ENCODE measurements at regions not wholly inside any gene's neighbourhood (a gene's known extent, or its start where the extent isn't known, plus 50 kb on each side); places are given as distances from the start of the nearest gene placed in this dataset.
"Not testable (repeated sequence)": the region's sequence is repeated elsewhere in the genome, so short reads cannot be mapped to it uniquely, and the experiment has no call there.

GRCh38 chr3:28615971-28616370, 267.3 kb upstream of the AZI2 start:
- H3K4me3 ChIP-seq (ENCODE audit: low read length): no peak overlapping the region
- no peaks in the 10 kb centered on the region for H3K4me1 ChIP-seq (ENCODE audit: insufficient read depth, low read length)
- H3K9me3 ChIP-seq (ENCODE audit: low read depth, low read length): no peaks in the 10 kb centered on the region
- no peaks in the 10 kb centered on the region for H3K27me3 ChIP-seq (ENCODE audit: insufficient read depth, low read length)

GRCh38 chr3:28617821-28618220, 269.2 kb upstream of the AZI2 start:
- H3K27me3 ChIP-seq (ENCODE audit: insufficient read depth, low read length): no peaks in the 10 kb centered on the region
- H3K4me1 ChIP-seq (ENCODE audit: insufficient read depth, low read length): no peaks in the 10 kb centered on the region
- no peak overlapping the region for H3K4me3 ChIP-seq (ENCODE audit: low read length)
- H3K9me3 ChIP-seq (ENCODE audit: low read depth, low read length): no peaks in the 10 kb centered on the region

DNA sequence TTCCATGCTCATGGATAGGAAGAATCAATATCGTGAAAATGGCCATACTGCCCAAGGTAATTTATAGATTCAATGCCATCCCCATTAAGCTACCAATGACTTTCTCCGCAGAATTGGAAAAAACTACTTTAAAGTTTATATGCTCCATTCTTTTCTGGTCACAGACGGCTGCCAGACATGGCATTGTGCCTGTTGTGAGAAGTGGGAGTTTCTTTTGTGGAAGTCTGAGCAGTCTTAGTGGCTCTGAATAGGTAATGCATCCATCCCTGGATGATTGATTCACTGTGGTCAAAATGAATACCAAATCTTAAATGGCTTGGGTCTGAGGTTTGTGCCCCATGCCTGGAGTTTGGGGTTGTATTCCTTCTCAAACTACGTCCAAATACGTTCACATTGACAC, 274.5 kb upstream of the AZI2 start:
- Histone ChIP-seq H3K9me3 (ENCODE audit: low read depth, low read length) (no peaks in the 10 kb centered on the region), H3K4me1 (ENCODE audit: insufficient read depth, low read length) (no peaks in the 10 kb centered on the region), H3K27me3 (ENCODE audit: insufficient read depth, low read length) (no peaks in the 10 kb centered on the region), H3K4me3 (ENCODE audit: low read length) (no peak overlapping the region)

DNA sequence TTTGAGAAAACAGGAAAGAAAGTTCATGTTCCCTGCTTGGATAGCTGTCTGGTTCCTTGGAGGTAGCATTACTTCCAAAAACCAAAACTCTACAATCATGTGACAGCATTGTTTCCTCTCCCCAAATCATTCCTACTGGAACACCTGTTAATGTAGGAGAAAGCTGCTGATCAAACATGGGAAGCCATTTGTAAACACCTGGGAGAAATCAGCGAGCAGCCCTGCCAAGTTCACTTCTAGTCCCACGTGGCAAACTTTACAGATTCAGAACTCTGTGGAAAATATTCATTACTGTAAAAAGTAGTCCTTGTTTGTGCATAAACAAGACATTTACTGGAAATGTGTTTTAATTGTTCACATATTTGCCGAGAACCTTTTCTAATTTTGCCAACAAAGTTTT, 275.5 kb upstream of the AZI2 start:
- Histone ChIP-seq H3K4me3 (ENCODE audit: low read length) (no peak overlapping the region), H3K9me3 (ENCODE audit: low read depth, low read length) (no peaks in the 10 kb centered on the region), H3K4me1 (ENCODE audit: insufficient read depth, low read length) (no peaks in the 10 kb centered on the region), H3K27me3 (ENCODE audit: insufficient read depth, low read length) (no peaks in the 10 kb centered on the region)

DNA sequence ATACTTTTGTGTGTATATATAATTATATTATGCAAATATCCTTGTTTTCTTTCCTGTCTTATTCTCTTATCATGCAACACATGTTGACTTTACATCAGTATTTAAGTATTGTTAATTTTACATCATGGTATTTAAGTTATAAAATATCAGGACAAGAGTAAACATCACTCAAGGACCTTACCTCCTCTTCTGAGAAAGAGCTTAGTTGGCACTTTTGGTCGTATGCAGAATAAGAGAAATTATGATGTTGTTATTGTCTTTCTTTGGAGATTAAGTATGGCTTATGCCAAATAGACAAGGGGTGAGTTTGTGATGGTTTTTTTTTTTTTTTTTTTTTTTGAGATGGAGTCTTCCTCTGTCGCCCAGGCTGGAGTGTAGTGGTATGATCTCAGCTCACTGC, 279.2 kb upstream of the AZI2 start:
- not testable (repeated sequence) for H3K4me3 ChIP-seq (ENCODE audit: low read length); H3K9me3 ChIP-seq (ENCODE audit: low read depth, low read length); H3K27me3 ChIP-seq (ENCODE audit: insufficient read depth, low read length); H3K4me1 ChIP-seq (ENCODE audit: insufficient read depth, low read length)

DNA sequence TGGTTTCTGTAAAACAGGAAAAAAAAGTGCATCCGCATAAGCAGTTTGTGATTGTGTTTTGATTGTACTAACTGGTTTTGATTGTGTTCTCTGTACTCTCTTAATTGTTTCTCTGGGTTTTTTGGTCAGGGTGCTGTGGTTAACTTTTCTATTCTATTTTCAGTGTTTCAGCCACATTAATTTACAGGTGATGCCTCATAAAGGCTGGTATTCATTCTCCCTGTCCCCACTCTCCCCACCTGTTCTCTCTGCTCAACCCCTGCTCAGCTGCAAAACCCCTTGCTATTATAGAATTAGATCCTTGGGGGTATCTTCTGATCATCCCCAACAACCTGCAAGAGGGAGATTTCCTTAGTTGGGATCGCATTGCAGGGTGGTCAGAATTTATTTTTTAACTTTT, 285.4 kb upstream of the AZI2 start:
- Histone ChIP-seq H3K27me3 (ENCODE audit: insufficient read depth, low read length) (no peaks in the 10 kb centered on the region), H3K9me3 (ENCODE audit: low read depth, low read length) (no peaks in the 10 kb centered on the region), H3K4me1 (ENCODE audit: insufficient read depth, low read length) (no peaks in the 10 kb centered on the region), H3K4me3 (ENCODE audit: low read length) (no peak overlapping the region)

DNA sequence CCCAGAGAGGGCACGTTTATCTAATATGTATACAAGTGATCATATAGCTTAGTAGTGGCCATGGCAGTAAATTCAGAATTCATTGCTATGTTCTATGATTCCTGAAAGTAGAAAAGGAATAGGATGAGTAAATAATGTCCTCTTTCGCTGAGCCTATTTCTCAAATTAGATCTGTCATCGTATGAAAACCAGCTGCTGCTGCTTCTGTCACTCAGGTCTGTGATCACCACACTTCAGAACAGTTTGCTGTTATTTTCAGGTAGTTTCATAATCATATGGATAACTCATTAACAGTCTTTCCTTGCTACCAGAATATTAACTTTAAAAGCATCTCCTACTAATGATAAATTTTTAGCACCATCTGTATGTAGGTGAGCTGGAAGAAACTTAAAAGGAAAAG, 289.1 kb upstream of the AZI2 start:
- H3K4me1 ChIP-seq (ENCODE audit: insufficient read depth, low read length): no peaks in the 10 kb centered on the region
- H3K9me3 ChIP-seq (ENCODE audit: low read depth, low read length): no peaks in the 10 kb centered on the region
- H3K4me3 ChIP-seq (ENCODE audit: low read length): no peak overlapping the region

DNA sequence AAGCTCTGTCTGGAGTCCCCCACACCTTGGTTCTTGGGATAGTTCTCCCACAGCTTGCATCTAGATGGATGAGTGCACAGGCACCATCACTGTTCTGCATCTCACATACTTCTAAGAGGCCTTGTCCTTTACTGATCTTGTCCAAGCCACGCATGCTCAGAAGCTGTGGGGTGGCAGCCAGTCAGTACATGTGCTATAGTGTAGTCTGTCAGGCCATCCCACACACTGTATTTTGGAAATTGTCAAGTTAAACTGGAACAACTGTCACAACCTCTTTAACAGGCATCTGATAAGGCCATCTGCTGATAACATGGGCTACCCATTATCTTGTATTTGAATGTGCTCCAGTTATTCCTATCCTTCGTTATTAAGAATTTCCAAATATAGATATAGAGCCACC, 296.5 kb upstream of the AZI2 start:
- Histone ChIP-seq H3K4me3 (ENCODE audit: low read length) (no peak overlapping the region), H3K4me1 (ENCODE audit: insufficient read depth, low read length) (no peaks in the 10 kb centered on the region), H3K9me3 (ENCODE audit: low read depth, low read length) (no peaks in the 10 kb centered on the region), H3K27me3 (ENCODE audit: insufficient read depth, low read length) (no peaks in the 10 kb centered on the region)

More for the DNA sequence above, 289.1 kb upstream of the AZI2 start:
- no peaks in the 10 kb centered on the region for H3K27me3 ChIP-seq (ENCODE audit: insufficient read depth, low read length)

DNA sequence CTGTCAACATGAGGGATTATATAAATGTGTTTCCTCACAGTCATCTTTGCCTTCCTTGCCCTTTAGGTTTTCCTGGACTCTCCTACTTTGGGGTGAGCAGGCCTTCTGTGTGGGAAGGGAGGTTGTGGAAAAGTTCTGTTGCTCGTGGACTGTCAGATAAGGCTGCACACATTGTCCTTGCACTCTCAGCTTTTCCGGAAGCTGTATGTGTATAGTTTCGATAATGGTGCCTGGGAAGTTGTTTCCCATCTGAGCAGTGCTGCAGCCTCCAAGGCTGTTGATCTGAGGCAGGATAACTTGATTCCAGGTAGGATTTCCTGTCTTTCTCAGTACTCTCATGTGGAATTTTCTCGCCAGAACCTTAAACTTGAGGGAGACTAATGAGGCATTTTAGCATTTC, 297.8 kb upstream of the AZI2 start:
- Histone ChIP-seq H3K27me3 (ENCODE audit: insufficient read depth, low read length) (no peaks in the 10 kb centered on the region), H3K9me3 (ENCODE audit: low read depth, low read length) (no peaks in the 10 kb centered on the region), H3K4me1 (ENCODE audit: insufficient read depth, low read length) (no peaks in the 10 kb centered on the region), H3K4me3 (ENCODE audit: low read length) (no peak overlapping the region)

GRCh38 chr3:28649266-28649665, 300.6 kb upstream of the AZI2 start:
- H3K9me3 ChIP-seq (ENCODE audit: low read depth, low read length): no peaks in the 10 kb centered on the region
- no peaks in the 10 kb centered on the region for H3K27me3 ChIP-seq (ENCODE audit: insufficient read depth, low read length)

DNA sequence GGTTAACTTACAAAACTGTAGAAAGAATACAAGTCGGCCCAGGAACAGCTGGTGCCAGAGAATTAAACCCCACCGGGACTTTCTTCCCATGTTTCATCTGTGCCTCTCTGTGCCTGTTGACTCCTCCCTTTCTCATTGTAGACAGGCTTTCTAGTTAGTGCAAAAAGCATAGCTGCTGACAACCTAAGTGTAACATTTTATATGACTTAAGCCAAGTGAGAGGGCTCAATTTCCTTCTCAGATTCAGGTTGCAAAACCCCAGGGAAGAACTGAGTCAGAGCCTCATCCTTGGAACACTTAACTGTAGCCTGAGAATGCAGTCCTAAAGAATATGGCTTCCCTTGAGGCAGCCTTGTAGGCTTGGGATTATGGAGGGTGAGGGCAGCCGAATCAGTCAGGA, 302.5 kb upstream of the AZI2 start:
- Histone ChIP-seq H3K4me1 (ENCODE audit: insufficient read depth, low read length) (no peaks in the 10 kb centered on the region), H3K27me3 (ENCODE audit: insufficient read depth, low read length) (no peaks in the 10 kb centered on the region), H3K4me3 (ENCODE audit: low read length) (no peak overlapping the region), H3K9me3 (ENCODE audit: low read depth, low read length) (no peaks in the 10 kb centered on the region)

More at GRCh38 chr3:28649266-28649665, 300.6 kb upstream of the AZI2 start:
- Histone ChIP-seq H3K4me3 (ENCODE audit: low read length) (no peak overlapping the region), H3K4me1 (ENCODE audit: insufficient read depth, low read length) (no peaks in the 10 kb centered on the region)

DNA sequence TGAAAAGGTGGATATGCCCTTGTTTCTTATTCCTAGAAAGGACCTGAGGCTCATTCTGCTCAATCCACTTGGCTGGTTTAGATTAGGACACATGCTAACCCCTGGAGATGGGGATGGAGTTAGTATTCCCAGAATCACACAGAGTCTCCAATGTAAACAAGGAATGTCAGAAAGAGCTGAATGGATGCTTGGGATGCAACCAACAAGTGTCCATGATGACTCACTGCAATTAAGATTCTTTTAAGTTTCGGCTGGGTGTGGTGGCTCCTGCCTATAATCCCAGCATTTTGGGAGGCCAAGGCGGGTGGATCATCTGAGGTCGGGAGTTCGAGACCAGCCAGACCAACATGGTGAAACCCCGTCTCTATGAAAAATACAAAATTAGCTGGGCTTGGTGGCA, 315.5 kb upstream of the AZI2 start:
- Histone ChIP-seq H3K4me3 (ENCODE audit: low read length) (no peak overlapping the region), H3K4me1 (ENCODE audit: insufficient read depth, low read length) (no peaks in the 10 kb centered on the region), H3K9me3 (ENCODE audit: low read depth, low read length) (no peaks in the 10 kb centered on the region), H3K27me3 (ENCODE audit: insufficient read depth, low read length) (no peaks in the 10 kb centered on the region)

DNA sequence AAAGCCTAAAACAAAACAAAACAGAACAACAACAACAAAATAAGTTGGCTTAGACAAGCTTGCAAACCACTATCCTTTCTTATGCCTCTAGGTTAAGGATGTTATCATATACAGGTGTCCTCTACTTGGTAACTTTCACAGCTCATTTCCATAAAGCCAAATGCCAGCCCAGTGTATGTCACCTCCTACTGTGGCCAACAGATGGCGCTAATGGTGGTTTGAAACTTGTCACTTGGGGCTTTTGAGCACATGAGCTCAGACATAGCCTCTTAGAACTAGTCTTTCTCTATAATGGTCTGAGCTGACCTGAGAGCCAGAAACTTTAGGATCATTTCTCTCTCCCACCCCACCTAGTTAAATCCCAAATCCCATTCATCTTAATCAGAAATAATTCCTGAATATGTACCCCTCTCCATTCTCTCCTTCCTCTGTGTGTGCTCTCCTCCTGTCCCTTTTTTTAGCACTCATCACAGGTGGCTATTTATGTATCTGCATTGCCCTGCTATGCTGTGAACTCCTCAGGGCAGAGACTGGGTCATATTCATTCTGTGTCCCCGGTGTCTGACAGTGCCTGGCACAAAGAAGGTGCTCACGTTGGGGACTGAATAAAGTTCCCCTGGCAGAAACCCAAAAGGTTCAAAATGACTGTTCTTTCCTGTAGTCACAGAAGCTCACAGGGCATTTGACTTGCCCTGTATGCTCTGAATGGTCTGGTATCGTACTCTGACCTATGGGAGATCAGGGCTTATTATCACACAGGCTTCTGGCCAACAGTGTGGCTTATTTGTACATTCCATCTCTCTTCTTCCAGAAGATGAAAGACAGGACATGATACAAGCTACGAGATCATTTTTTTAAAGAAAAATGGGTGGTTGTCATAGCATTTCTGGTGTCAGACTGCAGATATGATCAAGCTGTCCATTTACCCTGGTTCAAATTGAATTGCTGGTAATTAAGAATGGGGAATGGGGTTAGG, 319.3 kb upstream of the AZI2 start:
- no peak overlapping the region for H3K4me3 ChIP-seq (ENCODE audit: low read length)
- H3K4me1 ChIP-seq (ENCODE audit: insufficient read depth, low read length): no peaks in the 10 kb centered on the region
- H3K27me3 ChIP-seq (ENCODE audit: insufficient read depth, low read length): no peaks in the 10 kb centered on the region
- H3K9me3 ChIP-seq (ENCODE audit: low read depth, low read length): no peaks in the 10 kb centered on the region

DNA sequence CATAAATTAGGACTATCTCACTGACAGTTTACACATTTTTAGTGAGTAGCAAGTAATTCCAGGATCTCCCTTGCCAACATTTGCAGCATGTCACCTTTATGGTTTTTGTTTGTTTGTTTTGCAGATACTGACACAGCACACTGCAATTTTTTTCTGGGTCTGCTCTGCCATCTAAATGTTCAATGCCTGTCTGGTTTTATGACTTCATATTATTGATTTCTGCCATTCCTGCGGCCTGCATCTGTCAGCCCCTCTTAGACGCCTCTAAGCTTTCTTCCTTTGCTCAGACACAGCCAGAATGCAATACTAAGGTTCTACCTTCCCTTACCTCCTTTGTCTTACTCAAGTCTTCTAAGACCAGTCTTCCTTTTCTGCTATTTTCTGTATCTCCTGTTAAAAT, 321.2 kb upstream of the AZI2 start:
- no peaks in the 10 kb centered on the region for H3K4me1 ChIP-seq (ENCODE audit: insufficient read depth, low read length)
- no peaks in the 10 kb centered on the region for H3K9me3 ChIP-seq (ENCODE audit: low read depth, low read length)
- no peaks in the 10 kb centered on the region for H3K27me3 ChIP-seq (ENCODE audit: insufficient read depth, low read length)
- no peak overlapping the region for H3K4me3 ChIP-seq (ENCODE audit: low read length)

DNA sequence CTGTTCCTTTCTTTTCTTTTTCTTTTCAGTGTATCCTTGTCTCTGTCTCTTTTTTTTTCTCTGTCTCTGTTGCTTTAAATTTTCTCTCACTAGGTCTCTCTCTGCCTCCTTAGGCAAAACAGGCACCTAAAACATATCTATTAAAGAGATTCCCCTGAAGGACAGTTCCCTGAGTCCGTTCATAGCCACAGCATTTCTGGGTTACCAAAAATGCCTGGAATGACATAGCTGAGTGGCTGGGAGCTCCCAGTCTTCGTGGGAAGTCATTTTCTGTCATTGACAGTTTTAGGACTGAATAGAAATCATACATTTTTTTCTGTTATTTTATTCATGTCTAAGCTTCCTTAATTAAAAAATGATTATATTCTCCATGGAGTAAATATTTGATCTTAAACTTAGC, 323.8 kb upstream of the AZI2 start:
- no peaks in the 10 kb centered on the region for H3K9me3 ChIP-seq (ENCODE audit: low read depth, low read length)
- H3K27me3 ChIP-seq (ENCODE audit: insufficient read depth, low read length): no peaks in the 10 kb centered on the region
- no peaks in the 10 kb centered on the region for H3K4me1 ChIP-seq (ENCODE audit: insufficient read depth, low read length)
- no peak overlapping the region for H3K4me3 ChIP-seq (ENCODE audit: low read length)

GRCh38 chr3:28673446-28673845, 324.8 kb upstream of the AZI2 start:
- no peaks in the 10 kb centered on the region for H3K4me1 ChIP-seq (ENCODE audit: insufficient read depth, low read length)
- no peak overlapping the region for H3K4me3 ChIP-seq (ENCODE audit: low read length)
- no peaks in the 10 kb centered on the region for H3K9me3 ChIP-seq (ENCODE audit: low read depth, low read length)
- H3K27me3 ChIP-seq (ENCODE audit: insufficient read depth, low read length): no peaks in the 10 kb centered on the region
